ENCODE measurements at regions not wholly inside any gene's neighbourhood (a gene's known extent, or its start where the extent isn't known, plus 50 kb on each side); places are given as distances from the start of the nearest gene placed in this dataset.

- TF ChIP-seq, protein P1, sequence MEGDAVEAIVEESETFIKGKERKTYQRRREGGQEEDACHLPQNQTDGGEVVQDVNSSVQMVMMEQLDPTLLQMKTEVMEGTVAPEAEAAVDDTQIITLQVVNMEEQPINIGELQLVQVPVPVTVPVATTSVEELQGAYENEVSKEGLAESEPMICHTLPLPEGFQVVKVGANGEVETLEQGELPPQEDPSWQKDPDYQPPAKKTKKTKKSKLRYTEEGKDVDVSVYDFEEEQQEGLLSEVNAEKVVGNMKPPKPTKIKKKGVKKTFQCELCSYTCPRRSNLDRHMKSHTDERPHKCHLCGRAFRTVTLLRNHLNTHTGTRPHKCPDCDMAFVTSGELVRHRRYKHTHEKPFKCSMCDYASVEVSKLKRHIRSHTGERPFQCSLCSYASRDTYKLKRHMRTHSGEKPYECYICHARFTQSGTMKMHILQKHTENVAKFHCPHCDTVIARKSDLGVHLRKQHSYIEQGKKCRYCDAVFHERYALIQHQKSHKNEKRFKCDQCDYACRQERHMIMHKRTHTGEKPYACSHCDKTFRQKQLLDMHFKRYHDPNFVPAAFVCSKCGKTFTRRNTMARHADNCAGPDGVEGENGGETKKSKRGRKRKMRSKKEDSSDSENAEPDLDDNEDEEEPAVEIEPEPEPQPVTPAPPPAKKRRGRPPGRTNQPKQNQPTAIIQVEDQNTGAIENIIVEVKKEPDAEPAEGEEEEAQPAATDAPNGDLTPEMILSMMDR (IDR thresholded peaks at IDR 0.05) = no peak
- TF ChIP-seq POLR2A (IDR thresholded peaks at IDR 0.05) = no peak
These were observed 722.1 kb upstream of the NR2F2 start for GRCh38 chr15:95608371-95608770.
